GM23338 (cell line): ENCODE measurements at regions not wholly inside any gene's neighbourhood (a gene's known extent, or its start where the extent isn't known, plus 50 kb on each side); places are given as distances from the start of the nearest gene placed in this dataset.

ENCODE experiments used
- EZH2phosphoT487 ChIP-seq: fragments of 200-600 bp; sonication (generic); IDR thresholded peaks from one replicate; pipeline ENCODE4 v1.8.1; 2018; ENCODE audit warnings: antibody characterized with exemption; ENCODE audit not compliant: unreplicated experiment
- TF ChIP-seq, protein P1 (sequence below), 2 experiments: fragments of 200-600 bp in 1 of 2; sonication (generic) in 1 of 2; conservative IDR thresholded peaks; 2 replicates each; pipeline versions ENCODE4 v1.5.1 to v1.6.1; 2016 to 2017; ENCODE audit warnings: antibody characterized with exemption in 2 of 2, low read depth in 2 of 2, mild to moderate bottlenecking in 2 of 2, moderate library complexity in 1 of 2

DNA sequence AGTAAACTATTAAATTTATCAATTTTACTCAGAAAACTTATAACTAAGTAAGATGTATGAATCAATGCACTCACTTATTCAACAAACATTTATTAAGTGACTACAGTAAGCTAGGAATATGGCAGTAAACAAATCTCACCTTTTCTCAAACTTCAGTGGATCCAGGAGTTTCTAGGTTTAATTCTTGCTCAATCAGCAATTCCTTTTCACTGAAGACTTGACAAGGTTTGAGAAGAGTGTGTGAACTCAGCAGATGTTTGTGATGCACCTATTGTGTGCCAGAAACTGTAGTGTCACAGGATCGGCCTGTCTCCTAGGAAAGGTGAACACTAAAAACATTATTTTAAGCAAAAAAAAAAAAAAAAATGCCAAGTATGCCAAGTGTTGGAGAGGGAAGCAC is 167.8 kb downstream of the ALG10 start:
- TF ChIP-seq, protein P1, sequence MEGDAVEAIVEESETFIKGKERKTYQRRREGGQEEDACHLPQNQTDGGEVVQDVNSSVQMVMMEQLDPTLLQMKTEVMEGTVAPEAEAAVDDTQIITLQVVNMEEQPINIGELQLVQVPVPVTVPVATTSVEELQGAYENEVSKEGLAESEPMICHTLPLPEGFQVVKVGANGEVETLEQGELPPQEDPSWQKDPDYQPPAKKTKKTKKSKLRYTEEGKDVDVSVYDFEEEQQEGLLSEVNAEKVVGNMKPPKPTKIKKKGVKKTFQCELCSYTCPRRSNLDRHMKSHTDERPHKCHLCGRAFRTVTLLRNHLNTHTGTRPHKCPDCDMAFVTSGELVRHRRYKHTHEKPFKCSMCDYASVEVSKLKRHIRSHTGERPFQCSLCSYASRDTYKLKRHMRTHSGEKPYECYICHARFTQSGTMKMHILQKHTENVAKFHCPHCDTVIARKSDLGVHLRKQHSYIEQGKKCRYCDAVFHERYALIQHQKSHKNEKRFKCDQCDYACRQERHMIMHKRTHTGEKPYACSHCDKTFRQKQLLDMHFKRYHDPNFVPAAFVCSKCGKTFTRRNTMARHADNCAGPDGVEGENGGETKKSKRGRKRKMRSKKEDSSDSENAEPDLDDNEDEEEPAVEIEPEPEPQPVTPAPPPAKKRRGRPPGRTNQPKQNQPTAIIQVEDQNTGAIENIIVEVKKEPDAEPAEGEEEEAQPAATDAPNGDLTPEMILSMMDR (conservative IDR thresholded peaks at IDR 0.05; ENCODE audit: low read depth in 2 of 2) = no peak
- no peak for TF ChIP-seq EZH2phosphoT487
